C4-2B (cell line): ENCODE measurements at regions not wholly inside any gene's neighbourhood (a gene's known extent, or its start where the extent isn't known, plus 50 kb on each side); places are given as distances from the start of the nearest gene placed in this dataset.

Experiments used
- CTCF ChIP-seq: fragments of 450-650 bp; conservative IDR thresholded peaks from 2 replicates; pipeline ENCODE4 v1.5.1; 2017; ENCODE audit warnings: mild to moderate bottlenecking
- ZFX ChIP-seq: fragments of 450-650 bp; IDR thresholded peaks from 2 replicates; pipeline ENCODE4 v1.6.1; 2017

GRCh38 chr11:115924744-115925567, 420.7 kb upstream of the CADM1 start:
- TF ChIP-seq CTCF (no peak), ZFX (no peak)
